SHP77 treated with DMSO at 0.1 percent for 48 hours (cell line): ENCODE measurements at regions not wholly inside any gene's neighbourhood (a gene's known extent, or its start where the extent isn't known, plus 50 kb on each side); places are given as distances from the start of the nearest gene placed in this dataset.

Source experiments
- DNase-seq: peaks from one replicate; lab custom pipeline; 2025; lab: John Stamatoyannopoulos, UW

- no peak for DNase-seq
These were observed 235.0 kb upstream of the HNMT start for GRCh38 chr2:137729305-137729704.

DNA sequence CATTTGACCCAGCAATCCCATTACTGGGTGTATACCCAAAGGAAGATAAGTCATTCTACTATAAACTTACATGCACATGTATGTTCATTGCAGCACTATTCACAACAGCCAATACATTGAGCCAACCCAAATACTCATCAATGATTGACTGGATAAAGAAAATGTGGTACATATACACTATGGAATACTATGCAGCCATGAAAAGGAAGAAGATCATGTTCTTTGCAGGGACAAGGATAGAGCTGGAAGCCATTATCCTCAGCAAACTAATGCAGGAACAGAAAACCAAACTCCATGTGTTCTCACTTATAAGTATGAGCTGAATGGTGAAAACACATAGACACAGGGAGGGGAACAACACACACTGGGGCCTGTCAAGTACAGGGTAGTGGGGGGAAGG lies 226.7 kb upstream of the HNMT start:
- DNase-seq: no peak

GRCh38 chr2:137741784-137742362 lies 222.4 kb upstream of the HNMT start:
- no peak for DNase-seq

DNA sequence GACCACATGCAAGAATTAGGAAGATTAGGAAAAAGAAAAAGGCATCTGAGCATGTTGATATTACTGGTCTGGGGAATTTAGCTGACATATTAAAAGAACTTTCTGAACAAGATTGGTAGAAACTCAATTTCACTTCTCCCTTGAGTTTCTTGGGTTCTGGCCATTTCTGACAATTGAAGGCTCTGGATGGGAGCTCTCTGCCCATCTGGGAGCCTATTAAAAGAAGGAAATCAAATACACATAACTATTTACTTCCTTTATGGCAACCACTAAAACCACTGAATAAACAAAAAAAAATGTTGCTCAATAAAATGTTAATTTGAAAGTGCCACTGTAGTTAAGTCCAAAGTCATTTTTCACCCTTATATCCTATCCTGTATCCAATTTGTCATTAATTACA lies 216.8 kb upstream of the HNMT start:
- DNase-seq: no peak

GRCh38 chr2:137748533-137748932 lies 215.7 kb upstream of the HNMT start:
- DNase-seq: no peak

DNA sequence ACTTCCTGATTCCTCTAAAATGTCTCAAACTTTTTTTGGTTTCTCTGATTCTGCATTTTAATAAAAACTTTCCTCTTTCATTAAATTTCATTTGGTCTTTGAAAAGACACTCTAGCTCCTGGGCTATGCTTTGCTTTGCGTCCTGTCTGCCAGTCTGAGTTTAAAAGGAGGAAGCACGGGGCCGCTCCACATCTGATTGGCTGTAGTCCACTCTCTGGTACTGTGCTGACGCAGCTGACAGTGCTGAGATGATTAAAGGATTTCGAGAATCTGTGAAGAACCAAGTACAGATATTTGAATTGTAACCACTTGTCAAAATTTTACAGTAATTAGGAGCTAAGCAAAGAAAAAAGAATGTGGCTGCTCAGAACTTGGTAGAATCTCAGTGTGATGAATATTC lies 199.6 kb upstream of the HNMT start:
- no peak for DNase-seq

DNA sequence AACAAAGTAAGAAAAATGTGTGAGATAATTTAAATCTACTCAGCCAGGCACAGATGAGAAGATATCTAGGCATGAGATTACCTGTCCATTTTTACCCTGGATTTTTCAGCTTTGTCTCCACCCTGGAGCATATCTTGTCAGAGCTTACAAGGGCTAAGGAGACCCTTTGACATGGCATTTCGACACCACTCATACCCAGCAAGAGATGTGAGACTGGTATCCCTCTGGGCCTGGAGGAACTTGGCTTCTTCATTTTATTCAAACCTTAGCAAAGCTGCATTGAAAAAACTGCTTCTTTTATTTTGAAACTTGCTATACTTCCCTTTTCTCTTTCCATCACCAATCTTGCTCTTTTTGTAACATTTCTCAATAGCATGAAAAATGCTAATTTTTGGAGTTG lies 194.9 kb upstream of the HNMT start:
- DNase-seq: no peak

GRCh38 chr2:137770166-137770565 lies 194.1 kb upstream of the HNMT start:
- DNase-seq: no peak

DNA sequence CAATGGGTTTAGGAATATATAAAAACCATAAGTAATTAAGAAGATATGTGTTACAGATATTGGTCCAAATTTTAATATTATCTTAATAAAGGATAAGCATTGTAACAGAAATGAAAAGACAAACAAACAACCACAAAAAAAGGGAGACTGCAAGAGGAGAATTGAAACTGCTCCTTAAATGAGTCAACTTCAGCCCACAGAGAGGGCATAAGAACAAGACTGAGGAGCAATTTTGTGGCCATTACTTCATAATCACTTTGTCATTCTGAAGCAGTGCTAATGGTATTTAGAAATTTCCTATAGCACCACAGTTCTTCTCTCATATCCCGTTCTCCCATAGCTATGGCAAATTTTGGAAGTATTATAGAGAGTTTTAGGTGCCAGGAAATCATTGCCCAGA lies 193.2 kb upstream of the HNMT start:
- no peak for DNase-seq

GRCh38 chr2:137772451-137772850 lies 191.8 kb upstream of the HNMT start:
- DNase-seq: no peak

DNA sequence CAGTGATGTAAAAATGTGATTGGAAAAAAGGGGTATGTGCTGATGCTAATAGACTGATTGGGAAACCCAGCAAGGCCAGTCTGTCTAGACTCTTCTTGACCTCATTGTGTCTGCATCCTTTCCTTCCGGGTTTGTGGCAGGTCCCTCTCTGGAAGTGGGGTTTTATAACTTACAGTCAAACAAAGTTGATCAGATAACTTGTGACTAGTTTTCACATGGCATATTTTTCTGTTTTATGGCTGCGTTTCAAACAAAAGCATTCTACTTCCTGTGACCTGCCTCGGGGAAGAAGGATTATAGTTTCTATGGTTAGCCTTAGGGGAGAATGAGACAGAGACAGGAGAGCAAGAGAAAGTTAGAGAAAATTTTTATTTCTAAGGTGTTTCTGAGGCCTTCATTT lies 188.7 kb upstream of the HNMT start:
- DNase-seq: no peak

DNA sequence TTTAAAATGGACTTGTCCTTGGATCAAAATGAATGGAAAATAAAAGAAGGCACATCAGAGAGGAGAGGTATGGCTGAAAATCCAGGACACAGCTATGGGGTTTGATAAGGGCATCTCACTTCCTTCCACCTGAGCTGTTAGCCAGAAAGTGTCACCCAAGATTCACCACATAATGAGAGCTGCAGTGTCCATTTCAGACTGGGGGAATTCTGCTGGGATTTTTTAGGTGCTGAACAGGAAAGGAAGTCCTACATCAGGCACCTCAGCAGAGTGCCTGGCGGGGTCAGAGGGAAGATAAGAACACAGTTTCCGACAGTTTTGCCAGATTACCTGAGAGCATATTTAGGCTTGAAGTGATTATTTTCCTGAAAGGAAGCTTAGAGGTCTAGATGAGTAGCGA lies 187.6 kb upstream of the HNMT start:
- no peak for DNase-seq

DNA sequence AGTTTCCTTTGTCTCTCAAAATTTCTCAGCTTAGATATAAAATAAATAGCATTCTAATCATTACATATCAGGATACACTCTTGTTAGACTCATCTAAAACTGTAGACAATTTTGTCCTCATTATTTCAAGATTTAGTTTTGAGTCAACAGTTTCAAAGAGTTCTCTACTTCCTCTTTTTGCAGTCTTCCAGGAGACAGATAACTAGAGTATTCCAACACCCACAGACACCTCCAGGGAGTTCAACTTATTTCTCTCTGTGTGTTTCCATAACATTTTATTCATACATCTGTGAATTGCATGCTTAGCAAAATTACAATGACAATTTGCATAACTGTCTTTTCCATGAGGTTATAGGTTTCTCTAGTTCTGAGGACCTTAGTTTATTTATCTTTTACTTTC lies 166.6 kb upstream of the HNMT start:
- no peak for DNase-seq

- no peak for DNase-seq
These were observed 164.7 kb upstream of the HNMT start for GRCh38 chr2:137799600-137799999.

GRCh38 chr2:137800386-137800785 lies 163.9 kb upstream of the HNMT start:
- no peak for DNase-seq

DNA sequence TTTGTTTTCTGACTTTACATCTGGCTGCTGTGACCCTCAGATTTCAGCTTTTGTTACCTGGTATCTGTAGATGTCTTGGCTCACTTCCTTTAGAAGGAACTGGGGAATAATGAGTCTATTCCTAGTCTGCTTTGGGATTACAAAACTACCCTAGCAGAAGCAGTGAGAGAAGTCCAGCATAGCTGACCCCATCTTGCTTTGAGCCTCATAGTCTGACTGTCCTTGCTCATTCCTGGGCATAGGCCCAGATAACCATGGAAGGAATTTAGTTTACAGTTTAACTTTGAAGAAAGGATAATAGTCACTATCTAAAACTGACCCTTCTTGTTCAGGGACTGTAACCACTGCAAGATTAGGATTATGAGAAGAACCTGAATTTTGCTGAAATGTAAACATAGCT lies 163.0 kb upstream of the HNMT start:
- no peak for DNase-seq

- no peak for DNase-seq
These were observed 162.2 kb upstream of the HNMT start for GRCh38 chr2:137802038-137802437.

- no peak for DNase-seq
These were observed 158.0 kb upstream of the HNMT start for GRCh38 chr2:137806068-137806805.

- no peak for DNase-seq
These were observed 155.0 kb upstream of the HNMT start for GRCh38 chr2:137809252-137809651.

DNA sequence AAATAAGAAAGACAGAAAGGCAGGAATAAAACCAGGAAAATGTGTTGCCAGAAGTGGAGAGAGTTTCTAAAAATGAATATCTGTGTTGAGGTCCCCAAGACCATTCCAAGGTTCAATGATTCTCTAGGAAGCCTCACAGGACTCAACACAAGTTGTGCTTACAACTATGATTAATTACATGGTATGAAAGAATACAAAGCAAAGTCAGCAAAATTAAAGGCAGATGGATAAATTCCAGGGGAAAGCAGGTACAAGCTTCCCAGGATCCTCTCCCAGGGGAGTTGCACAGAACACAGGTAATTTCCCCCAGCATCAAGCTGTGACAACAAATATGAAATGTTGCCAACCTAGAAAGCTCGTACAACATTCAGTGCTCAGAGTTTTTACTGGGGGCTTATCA lies 154.4 kb upstream of the HNMT start:
- no peak for DNase-seq

DNA sequence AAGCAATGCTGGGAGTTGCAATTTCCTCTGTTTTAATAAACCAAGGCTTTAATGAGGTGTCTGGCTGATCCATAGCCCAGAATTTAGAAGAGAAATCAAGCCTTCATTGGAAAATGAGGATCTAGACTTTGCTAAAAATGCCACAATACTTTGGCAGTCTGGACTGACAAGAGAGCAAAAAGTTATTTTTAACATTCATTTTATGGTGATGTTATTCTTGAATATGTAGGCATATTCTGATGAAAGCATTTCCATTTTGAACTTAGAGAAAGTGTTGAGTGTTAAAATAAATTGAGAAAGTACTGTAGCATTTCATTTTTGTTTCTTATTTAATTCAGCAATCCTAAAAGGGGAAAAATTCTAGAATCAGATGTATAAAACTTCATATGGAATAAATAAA lies 151.8 kb upstream of the HNMT start:
- DNase-seq: no peak

DNA sequence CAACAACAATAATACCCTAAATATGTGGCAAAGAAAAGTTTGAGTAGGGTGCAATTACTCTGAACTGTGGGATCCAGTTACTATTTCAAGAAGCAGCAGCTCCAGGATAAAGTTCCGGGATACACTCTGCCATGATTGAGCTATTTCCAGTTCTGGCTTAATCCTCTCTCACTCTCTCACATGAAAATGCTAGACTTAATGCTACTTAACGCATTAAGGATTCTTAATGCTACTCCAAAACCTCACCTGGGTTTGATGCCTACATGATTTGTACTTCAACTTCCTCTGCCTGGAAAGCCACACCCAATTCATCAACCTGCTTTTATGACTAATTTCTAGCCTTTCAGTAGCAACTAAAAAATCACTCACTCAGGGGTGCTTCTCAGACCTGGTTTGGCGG lies 151.1 kb upstream of the HNMT start:
- no peak for DNase-seq

- no peak for DNase-seq
These were observed 147.2 kb upstream of the HNMT start for GRCh38 chr2:137817058-137817457.

DNA sequence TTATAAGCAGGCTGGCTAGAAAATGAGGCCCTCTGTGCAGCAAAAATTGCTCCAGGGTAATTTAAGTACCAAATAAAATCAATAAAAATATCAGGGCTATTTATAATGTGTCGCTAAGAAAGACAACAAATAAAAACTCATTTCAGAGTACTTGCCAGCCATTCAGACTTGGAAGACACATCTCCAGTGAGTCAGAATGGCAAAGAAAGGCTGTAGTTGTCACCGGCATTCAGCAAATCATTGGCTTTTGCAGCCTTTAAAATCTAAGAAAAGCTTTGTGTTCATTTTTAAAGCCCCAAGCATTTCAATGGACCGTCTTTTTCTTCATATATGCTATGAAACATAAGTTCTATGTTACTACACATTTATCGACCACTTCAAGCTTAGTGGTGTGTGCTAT lies 141.1 kb upstream of the HNMT start:
- DNase-seq: no peak
